Uterus (tissue), 3 donors: ENCODE measurements at regions not wholly inside any gene's neighbourhood (a gene's known extent, or its start where the extent isn't known, plus 50 kb on each side); places are given as distances from the start of the nearest gene placed in this dataset.
"Not testable (repeated sequence)": the region's sequence is repeated elsewhere in the genome, so short reads cannot be mapped to it uniquely, and the experiment has no call there.

Experiments
- DNase-seq, 2 donors: peaks; one replicate each; pipeline ENCODE4 v3.0.0-alpha.2; 2019 to 2020
- H3K27ac ChIP-seq, 2 donors: fragments of 200-600 bp; sonication (generic); 1 replicate in 1 of 2; 2 replicates in 1 of 2; pipeline ENCODE4 v1.5.1; 2016 to 2018
- H3K27me3 ChIP-seq, 2 donors: fragments of 200-600 bp; sonication (generic); one replicate each; pipeline ENCODE4 v1.5.1; 2018 to 2019; ENCODE audit warnings: control low read depth in 1 of 2
- H3K36me3 ChIP-seq, 2 donors: fragments of 200-600 bp; sonication (generic); one replicate each; pipeline ENCODE4 v1.5.1; 2019; ENCODE audit warnings: control low read depth in 1 of 2
- H3K4me1 ChIP-seq, 2 donors: fragments of 200-600 bp; sonication (generic); one replicate each; pipeline ENCODE4 v1.5.1; 2018 to 2019; ENCODE audit warnings: control low read depth in 1 of 2
- H3K4me3 ChIP-seq, 2 donors: fragments of 200-600 bp; sonication (generic); 1 replicate in 1 of 2; 2 replicates in 1 of 2; pipeline ENCODE4 v1.5.1; 2018 to 2019; ENCODE audit warnings: mild to moderate bottlenecking in 1 of 2
- H3K9me3 ChIP-seq, 2 donors: fragments of 200-600 bp; sonication (generic); one replicate each; pipeline ENCODE4 v1.5.1; 2019; ENCODE audit warnings: control low read depth in 1 of 2
- POLR2A ChIP-seq, 2 donors: fragments of 450-650 bp; IDR thresholded peaks; one replicate each; pipeline ENCODE4 v1.6.1; 2016; ENCODE audit warnings: antibody characterized with exemption in 2 of 2, mild to moderate bottlenecking in 1 of 2, moderate library complexity in 1 of 2
- intact Hi-C: fragments of 100-400 bp; cut with DNase I; formaldehyde crosslinking; loops from one replicate; pipeline ENCODE4 v1.15.1; 2023; ENCODE audit warnings: low total_unique reads
- TF ChIP-seq, protein P1 (sequence below), 4 experiments: fragments of 200-600 bp in 2 of 4; fragments of 450-650 bp in 2 of 4; sonication (generic) in 2 of 4; IDR thresholded peaks; one replicate each; pipeline ENCODE4 v1.5.1; 2016 to 2019; ENCODE audit warnings: antibody characterized with exemption in 4 of 4, mild to moderate bottlenecking in 2 of 4, moderate library complexity in 1 of 4
- donor health status: DM: yes; HTN: yes; CAD: no.

DNA sequence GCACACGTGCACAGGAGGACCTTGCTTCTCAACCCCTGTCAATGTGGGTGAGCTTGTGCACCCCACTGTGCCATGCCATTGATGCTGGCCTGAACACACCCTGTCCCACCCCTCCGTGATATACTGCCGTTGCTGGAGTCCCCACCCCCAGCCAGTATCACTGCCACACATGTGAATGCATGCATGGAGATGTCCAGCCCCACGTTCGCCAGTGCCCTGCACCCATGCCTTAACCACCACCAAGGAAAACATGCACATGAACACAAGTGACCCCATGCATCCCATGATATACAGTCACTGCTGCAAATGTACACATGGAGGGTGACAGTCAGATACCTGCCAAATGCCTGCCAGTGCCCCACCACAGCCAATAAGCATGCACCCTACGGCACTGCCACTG, 692.5 kb upstream of the ZWINT start:
- H3K4me3 ChIP-seq = no peak overlapping the region
- H3K36me3 ChIP-seq = no peaks in the 10 kb centered on the region
- no peak for DNase-seq
- H3K9me3 ChIP-seq = peaks cover 0 to 3% of the 10 kb centered on the region in 2 donors
- H3K27ac ChIP-seq = no peak overlapping the region
- H3K27me3 ChIP-seq = no peaks in the 10 kb centered on the region
- intact Hi-C loops = no loop called here
- TF ChIP-seq, protein P1, sequence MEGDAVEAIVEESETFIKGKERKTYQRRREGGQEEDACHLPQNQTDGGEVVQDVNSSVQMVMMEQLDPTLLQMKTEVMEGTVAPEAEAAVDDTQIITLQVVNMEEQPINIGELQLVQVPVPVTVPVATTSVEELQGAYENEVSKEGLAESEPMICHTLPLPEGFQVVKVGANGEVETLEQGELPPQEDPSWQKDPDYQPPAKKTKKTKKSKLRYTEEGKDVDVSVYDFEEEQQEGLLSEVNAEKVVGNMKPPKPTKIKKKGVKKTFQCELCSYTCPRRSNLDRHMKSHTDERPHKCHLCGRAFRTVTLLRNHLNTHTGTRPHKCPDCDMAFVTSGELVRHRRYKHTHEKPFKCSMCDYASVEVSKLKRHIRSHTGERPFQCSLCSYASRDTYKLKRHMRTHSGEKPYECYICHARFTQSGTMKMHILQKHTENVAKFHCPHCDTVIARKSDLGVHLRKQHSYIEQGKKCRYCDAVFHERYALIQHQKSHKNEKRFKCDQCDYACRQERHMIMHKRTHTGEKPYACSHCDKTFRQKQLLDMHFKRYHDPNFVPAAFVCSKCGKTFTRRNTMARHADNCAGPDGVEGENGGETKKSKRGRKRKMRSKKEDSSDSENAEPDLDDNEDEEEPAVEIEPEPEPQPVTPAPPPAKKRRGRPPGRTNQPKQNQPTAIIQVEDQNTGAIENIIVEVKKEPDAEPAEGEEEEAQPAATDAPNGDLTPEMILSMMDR (IDR thresholded peaks at IDR 0.05) = no peak
- no peak for TF ChIP-seq POLR2A (IDR thresholded peaks at IDR 0.05)
- H3K4me1 ChIP-seq = no peaks in the 10 kb centered on the region

DNA sequence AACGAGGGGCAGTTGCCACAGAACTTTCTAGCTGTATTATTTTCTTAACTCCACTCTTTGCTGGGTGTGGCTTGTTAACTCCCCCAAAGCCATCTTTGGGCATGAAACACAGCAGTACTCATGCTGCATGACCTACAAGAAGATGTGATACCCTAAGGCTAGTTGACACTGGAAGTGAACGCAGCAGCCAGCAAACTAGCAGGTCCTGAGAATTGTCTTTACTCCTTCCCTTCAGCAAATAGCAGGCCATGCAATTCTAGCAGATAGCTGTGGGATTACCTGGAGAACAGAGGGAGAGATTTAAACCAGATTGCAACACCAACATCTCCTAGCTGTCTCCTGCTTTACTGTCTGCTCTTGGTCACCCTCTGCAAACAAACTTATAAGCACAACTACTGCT, 688.0 kb upstream of the ZWINT start:
- H3K27ac ChIP-seq = no peak overlapping the region
- H3K9me3 ChIP-seq = peaks cover 0 to 3% of the 10 kb centered on the region in 2 donors
- H3K36me3 ChIP-seq = no peaks in the 10 kb centered on the region
- no peaks in the 10 kb centered on the region for H3K4me1 ChIP-seq
- TF ChIP-seq, protein P1 (IDR thresholded peaks at IDR 0.05) = no peak
- no peak for TF ChIP-seq POLR2A (IDR thresholded peaks at IDR 0.05)
- intact Hi-C loops = no loop called here
- no peak for DNase-seq
- H3K4me3 ChIP-seq = no peak overlapping the region
- H3K27me3 ChIP-seq = no peaks in the 10 kb centered on the region

DNA sequence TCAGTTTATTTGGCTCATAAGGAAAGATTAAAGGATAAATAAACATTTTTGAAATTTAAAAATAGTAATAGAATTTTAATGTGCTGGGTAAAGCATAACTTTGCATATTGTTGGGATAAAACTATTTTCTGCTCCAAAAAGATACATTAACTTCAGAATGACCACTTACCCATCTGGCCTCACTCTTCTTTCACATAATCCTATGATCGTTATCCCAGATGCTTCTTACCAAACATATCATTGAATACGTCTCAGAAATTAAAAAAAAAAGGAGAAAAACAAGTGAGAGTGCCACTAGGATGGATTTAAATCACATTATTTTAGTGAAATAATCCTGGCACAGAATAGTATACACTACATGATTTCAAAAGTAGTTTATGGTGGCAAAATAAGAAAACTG, 677.5 kb upstream of the ZWINT start:
- H3K27ac ChIP-seq = no peak overlapping the region
- no peaks in the 10 kb centered on the region for H3K36me3 ChIP-seq
- intact Hi-C loops = no loop called here
- no peaks in the 10 kb centered on the region for H3K27me3 ChIP-seq
- no peak overlapping the region for H3K4me3 ChIP-seq
- no peak for DNase-seq
- no peaks in the 10 kb centered on the region for H3K9me3 ChIP-seq
- TF ChIP-seq, protein P1 (IDR thresholded peaks at IDR 0.05) = no peak
- no peak for TF ChIP-seq POLR2A (IDR thresholded peaks at IDR 0.05)
- H3K4me1 ChIP-seq = no peaks in the 10 kb centered on the region

GRCh38 chr10:57035310-57035709, 674.3 kb upstream of the ZWINT start:
- H3K27ac ChIP-seq = no peak overlapping the region
- no peak for TF ChIP-seq POLR2A (IDR thresholded peaks at IDR 0.05)
- TF ChIP-seq, protein P1 (IDR thresholded peaks at IDR 0.05) = no peak
- intact Hi-C loops = no loop called here
- no peak for DNase-seq
- no peaks in the 10 kb centered on the region for H3K9me3 ChIP-seq
- H3K4me3 ChIP-seq = no peak overlapping the region
- no peaks in the 10 kb centered on the region for H3K4me1 ChIP-seq
- H3K27me3 ChIP-seq = no peaks in the 10 kb centered on the region
- H3K36me3 ChIP-seq = no peaks in the 10 kb centered on the region

DNA sequence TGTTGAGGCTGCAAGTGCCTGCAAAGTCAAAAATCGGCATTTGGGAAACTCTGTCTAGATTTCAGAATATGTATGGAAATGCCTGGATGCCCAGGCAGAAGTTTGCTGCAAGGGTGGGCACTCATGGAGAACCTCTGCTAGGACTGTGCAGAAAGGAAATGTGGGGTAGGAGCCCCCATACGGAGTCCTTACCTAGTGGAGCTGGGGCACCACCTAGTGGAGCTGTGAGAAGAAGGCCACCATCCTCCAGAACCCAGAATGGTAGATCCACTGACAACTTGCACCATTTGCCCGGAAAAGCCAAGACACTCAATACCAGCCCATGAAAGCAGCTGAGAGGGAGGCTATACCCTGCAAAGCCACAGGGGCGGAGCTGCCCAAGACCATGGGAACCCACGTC, 671.2 kb upstream of the ZWINT start:
- DNase-seq, H3K4me3 ChIP-seq, H3K36me3 ChIP-seq, H3K27me3 ChIP-seq, H3K9me3 ChIP-seq, intact Hi-C loops, H3K4me1 ChIP-seq, H3K27ac ChIP-seq: not testable (repeated sequence)

DNA sequence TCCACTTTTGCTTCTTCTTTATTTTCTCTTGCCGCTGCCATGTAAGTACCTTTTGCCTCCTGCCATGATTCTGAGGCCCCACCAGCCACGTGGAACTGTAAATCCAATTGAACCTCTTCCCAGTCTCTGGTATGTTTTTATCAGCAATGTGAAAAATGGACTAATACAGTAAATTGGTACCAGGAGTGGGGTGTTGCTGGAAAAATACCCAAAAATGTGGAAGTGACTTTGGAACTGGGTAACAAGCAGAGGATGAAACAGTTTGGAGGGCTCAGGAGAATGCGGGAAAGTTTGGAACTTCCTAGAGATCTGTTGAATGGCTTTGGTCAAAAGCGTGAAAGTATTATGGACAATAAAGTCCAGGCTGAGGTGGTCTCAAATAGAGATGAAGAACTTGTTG, 670.3 kb upstream of the ZWINT start:
- Histone ChIP-seq H3K27ac (no peak overlapping the region), H3K4me3 (no peak overlapping the region), H3K4me1 (no peaks in the 10 kb centered on the region), H3K27me3 (no peaks in the 10 kb centered on the region), H3K9me3 (no peaks in the 10 kb centered on the region), H3K36me3 (no peaks in the 10 kb centered on the region)
- intact Hi-C loops = no loop called here
- no peak for DNase-seq
- TF ChIP-seq, protein P1 (IDR thresholded peaks at IDR 0.05) = no peak
- TF ChIP-seq POLR2A (IDR thresholded peaks at IDR 0.05) = no peak
